H1 (cell line): ENCODE measurements at regions not wholly inside any gene's neighbourhood (a gene's known extent, or its start where the extent isn't known, plus 50 kb on each side); places are given as distances from the start of the nearest gene placed in this dataset. TPM values are rescaled to one million over a fixed set of nuclear protein-coding genes. Genes with fewer than 3 reads are reported as not detected.

Experiments
- ASH2L ChIP-seq: fragments of 200-600, 300-600 bp; sonication (generic); IDR thresholded peaks from one replicate; pipeline ENCODE4 v1.7.1; 2017; ENCODE audit warnings: low read length
- CBX5 ChIP-seq: fragments of 300-800, 300-1000 bp; sonication (generic); IDR thresholded peaks from 2 replicates; pipeline ENCODE4 v1.7.1; 2016; ENCODE audit warnings: antibody characterized with exemption, low read length, low read depth
- NANOG ChIP-seq: IDR thresholded peaks from 2 replicates; pipeline ENCODE4 v1.6.1; 2011; ENCODE audit warnings: low read length, low read depth, mild to moderate bottlenecking, inconsistent platforms; ENCODE audit not compliant: insufficient read depth, poor library complexity, severe bottlenecking
- RAD21 ChIP-seq, 2 experiments: IDR thresholded peaks in 1 of 2; conservative IDR thresholded peaks in 1 of 2; 2 replicates each; pipeline ENCODE4 v1.6.1; 2011; ENCODE audit warnings: low read depth in 2 of 2, low read length in 2 of 2, improper control_type of control experiment in 1 of 2, inconsistent platforms in 1 of 2, mild to moderate bottlenecking in 1 of 2, moderate library complexity in 1 of 2
- small RNA-seq: library from polyadenylated mRNA; stranded (forward); fragments of <200 nt; extraction: miRNeasy Mini kit (QIAGEN cat#:217004); gene quantifications from one replicate; pipeline ENCODE3, GENCODE V24; 2013; ENCODE audit not compliant: insufficient read depth
- TF ChIP-seq, protein P1 (sequence below): IDR thresholded peaks from 2 replicates; pipeline ENCODE4 v1.6.1; 2012; ENCODE audit warnings: inconsistent platforms

DNA sequence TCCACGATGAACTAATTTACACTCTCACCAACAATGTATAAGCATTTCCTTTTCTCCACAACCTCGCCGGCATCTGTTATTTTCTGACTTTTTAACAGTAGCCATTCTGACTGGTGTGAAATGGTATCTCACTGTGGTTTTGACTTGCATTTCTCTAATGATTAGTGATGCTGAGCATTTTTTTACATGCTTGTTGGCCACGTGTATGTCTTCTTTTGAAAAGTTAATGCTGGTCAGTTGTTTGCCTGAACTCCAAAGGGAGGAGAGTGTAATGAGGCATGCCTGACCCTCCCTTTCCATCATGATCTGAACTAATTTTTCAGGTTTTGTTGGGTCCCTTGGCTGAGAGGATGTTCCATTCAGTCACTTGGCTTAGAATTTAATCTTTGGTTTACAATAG, 50.7 kb upstream of the SVIL start (continued):
- TF ChIP-seq, protein P1, sequence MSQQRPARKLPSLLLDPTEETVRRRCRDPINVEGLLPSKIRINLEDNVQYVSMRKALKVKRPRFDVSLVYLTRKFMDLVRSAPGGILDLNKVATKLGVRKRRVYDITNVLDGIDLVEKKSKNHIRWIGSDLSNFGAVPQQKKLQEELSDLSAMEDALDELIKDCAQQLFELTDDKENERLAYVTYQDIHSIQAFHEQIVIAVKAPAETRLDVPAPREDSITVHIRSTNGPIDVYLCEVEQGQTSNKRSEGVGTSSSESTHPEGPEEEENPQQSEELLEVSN, result no peak
- TF ChIP-seq ASH2L (no peak), NANOG (no peak), RAD21 (IDR thresholded peaks at IDR 0.05 in 1 of 2, conservative IDR thresholded peaks at IDR 0.05 in 1 of 2; ENCODE audit: low read depth in 2 of 2, low read length in 2 of 2) (no peak), CBX5 (no peak)

Small RNA genes in the stretch of these regions (small RNA-seq; reads per million reads assigned to genes)
- gene CKS1BP2, result not detected
- gene RNU6-908P, result not detected
